ENCODE measurements at regions not wholly inside any gene's neighbourhood (a gene's known extent, or its start where the extent isn't known, plus 50 kb on each side); places are given as distances from the start of the nearest gene placed in this dataset.

- Histone ChIP-seq H3K4me2 (ENCODE audit: low read length) (no peak overlapping the region), H3K4me1 (ENCODE audit: control insufficient read depth, low read depth, low read length) (no peaks in the 10 kb centered on the region), H3K18ac (ENCODE audit: low read length) (no peak overlapping the region), H3K9ac (ENCODE audit: low read length) (no peak overlapping the region), H4K5ac (ENCODE audit: low read length) (no peak overlapping the region), H4K8ac (ENCODE audit: low read depth, low read length) (no peak overlapping the region), H3K23ac (ENCODE audit: low read length) (no peak overlapping the region), H3K4ac (ENCODE audit: low read depth, low read length) (no peak overlapping the region), H2BK15ac (replicated peaks; ENCODE audit: low read depth) (no peak overlapping the region), H2BK120ac (ENCODE audit: low read depth, low read length) (no peak overlapping the region), H3K79me2 (ENCODE audit: control insufficient read depth, insufficient read depth, low read length) (no peaks in the 10 kb centered on the region), H2BK5ac (ENCODE audit: low read length) (no peak overlapping the region), H3K56ac (ENCODE audit: low read length) (no peak overlapping the region), H3K4me3 (ENCODE audit: low read length) (no peak overlapping the region), H3K36me3 (ENCODE audit: control insufficient read depth, insufficient read depth, low read length) (no peaks in the 10 kb centered on the region), H3K27me3 (ENCODE audit: insufficient read depth, low read length, poor library complexity) (no peaks in the 10 kb centered on the region), H2AK5ac (ENCODE audit: low read length) (no peak overlapping the region), H3K27ac (ENCODE audit: low read depth, low read length) (no peak overlapping the region), H3K79me1 (ENCODE audit: low read length) (no peaks in the 10 kb centered on the region)
- WGBS (ENCODE audit: extremely low coverage, insufficient coverage, low lambda C conversion rate), result no CpG with 5 or more reads among the region's 3 CpGs
- no peak for DNase-seq
These were observed 243.7 kb downstream of the PIK3R1 start for GRCh38 chr5:68459093-68459809.

GRCh38 chr5:68459810-68460139 is 244.2 kb downstream of the PIK3R1 start:
- Histone ChIP-seq H3K79me1 (ENCODE audit: low read length) (no peaks in the 10 kb centered on the region), H3K4ac (ENCODE audit: low read depth, low read length) (no peak overlapping the region), H4K8ac (ENCODE audit: low read depth, low read length) (no peak overlapping the region), H3K56ac (ENCODE audit: low read length) (no peak overlapping the region), H4K5ac (ENCODE audit: low read length) (no peak overlapping the region), H3K23ac (ENCODE audit: low read length) (no peak overlapping the region), H3K36me3 (ENCODE audit: control insufficient read depth, insufficient read depth, low read length) (no peaks in the 10 kb centered on the region), H3K4me3 (ENCODE audit: low read length) (no peak overlapping the region), H3K4me1 (ENCODE audit: control insufficient read depth, low read depth, low read length) (no peaks in the 10 kb centered on the region), H3K4me2 (ENCODE audit: low read length) (no peak overlapping the region), H3K27ac (ENCODE audit: low read depth, low read length) (no peak overlapping the region), H3K18ac (ENCODE audit: low read length) (no peak overlapping the region), H2AK5ac (ENCODE audit: low read length) (no peak overlapping the region), H3K9ac (ENCODE audit: low read length) (no peak overlapping the region), H3K79me2 (ENCODE audit: control insufficient read depth, insufficient read depth, low read length) (no peaks in the 10 kb centered on the region), H2BK120ac (ENCODE audit: low read depth, low read length) (no peak overlapping the region), H2BK15ac (replicated peaks; ENCODE audit: low read depth) (no peak overlapping the region), H3K27me3 (ENCODE audit: insufficient read depth, low read length, poor library complexity) (no peaks in the 10 kb centered on the region), H2BK5ac (ENCODE audit: low read length) (no peak overlapping the region)
- WGBS (ENCODE audit: extremely low coverage, insufficient coverage, low lambda C conversion rate), result no CpG with 5 or more reads among the region's 3 CpGs
- no peak for DNase-seq

- Histone ChIP-seq H3K36me3 (ENCODE audit: control insufficient read depth, insufficient read depth, low read length) (no peaks in the 10 kb centered on the region), H3K79me1 (ENCODE audit: low read length) (no peaks in the 10 kb centered on the region), H3K79me2 (ENCODE audit: control insufficient read depth, insufficient read depth, low read length) (no peaks in the 10 kb centered on the region), H3K4ac (ENCODE audit: low read depth, low read length) (no peak overlapping the region), H3K18ac (ENCODE audit: low read length) (no peak overlapping the region), H4K5ac (ENCODE audit: low read length) (no peak overlapping the region), H3K4me2 (ENCODE audit: low read length) (no peak overlapping the region), H3K56ac (ENCODE audit: low read length) (no peak overlapping the region), H2AK5ac (ENCODE audit: low read length) (no peak overlapping the region), H2BK120ac (ENCODE audit: low read depth, low read length) (no peak overlapping the region), H3K27me3 (ENCODE audit: insufficient read depth, low read length, poor library complexity) (no peaks in the 10 kb centered on the region), H3K27ac (ENCODE audit: low read depth, low read length) (no peak overlapping the region), H4K8ac (ENCODE audit: low read depth, low read length) (no peak overlapping the region), H3K9ac (ENCODE audit: low read length) (no peak overlapping the region), H3K4me3 (ENCODE audit: low read length) (no peak overlapping the region), H2BK5ac (ENCODE audit: low read length) (no peak overlapping the region), H3K4me1 (ENCODE audit: control insufficient read depth, low read depth, low read length) (no peaks in the 10 kb centered on the region), H2BK15ac (replicated peaks; ENCODE audit: low read depth) (no peak overlapping the region), H3K23ac (ENCODE audit: low read length) (no peak overlapping the region)
- WGBS (ENCODE audit: extremely low coverage, insufficient coverage, low lambda C conversion rate), result no CpG with 5 or more reads among the region's 3 CpGs
- peak; percentile 65 for DNase-seq
These were observed 244.7 kb downstream of the PIK3R1 start for GRCh38 chr5:68460147-68460798.

- no peak overlapping the region for H4K8ac ChIP-seq (ENCODE audit: low read depth, low read length)
- H3K79me1 ChIP-seq (ENCODE audit: low read length), result no peaks in the 10 kb centered on the region
- WGBS (ENCODE audit: extremely low coverage, insufficient coverage, low lambda C conversion rate), result no CpG with 5 or more reads among the region's 3 CpGs
- H3K4me2 ChIP-seq (ENCODE audit: low read length), result no peak overlapping the region
- no peak overlapping the region for H3K4me3 ChIP-seq (ENCODE audit: low read length)
- no peak overlapping the region for H2BK5ac ChIP-seq (ENCODE audit: low read length)
- H2BK15ac ChIP-seq (replicated peaks; ENCODE audit: low read depth), result no peak overlapping the region
- no peak for DNase-seq
- H3K9ac ChIP-seq (ENCODE audit: low read length), result no peak overlapping the region
- H2AK5ac ChIP-seq (ENCODE audit: low read length), result no peak overlapping the region
- no peak overlapping the region for H4K5ac ChIP-seq (ENCODE audit: low read length)
- no peak overlapping the region for H3K4ac ChIP-seq (ENCODE audit: low read depth, low read length)
- H2BK120ac ChIP-seq (ENCODE audit: low read depth, low read length), result no peak overlapping the region
- no peaks in the 10 kb centered on the region for H3K79me2 ChIP-seq (ENCODE audit: control insufficient read depth, insufficient read depth, low read length)
- H3K23ac ChIP-seq (ENCODE audit: low read length), result no peak overlapping the region
- H3K36me3 ChIP-seq (ENCODE audit: control insufficient read depth, insufficient read depth, low read length), result no peaks in the 10 kb centered on the region
- no peak overlapping the region for H3K18ac ChIP-seq (ENCODE audit: low read length)
- no peaks in the 10 kb centered on the region for H3K27me3 ChIP-seq (ENCODE audit: insufficient read depth, low read length, poor library complexity)
- no peaks in the 10 kb centered on the region for H3K4me1 ChIP-seq (ENCODE audit: control insufficient read depth, low read depth, low read length)
- H3K56ac ChIP-seq (ENCODE audit: low read length), result no peak overlapping the region
- no peak overlapping the region for H3K27ac ChIP-seq (ENCODE audit: low read depth, low read length)
These were observed 248.1 kb downstream of the PIK3R1 start for GRCh38 chr5:68463606-68464005.

- Histone ChIP-seq H3K4me3 (ENCODE audit: low read length) (no peak overlapping the region), H2BK15ac (replicated peaks; ENCODE audit: low read depth) (no peak overlapping the region), H2AK5ac (ENCODE audit: low read length) (no peak overlapping the region), H3K23ac (ENCODE audit: low read length) (no peak overlapping the region), H3K27ac (ENCODE audit: low read depth, low read length) (no peak overlapping the region), H3K27me3 (ENCODE audit: insufficient read depth, low read length, poor library complexity) (no peaks in the 10 kb centered on the region), H3K79me1 (ENCODE audit: low read length) (no peaks in the 10 kb centered on the region), H3K36me3 (ENCODE audit: control insufficient read depth, insufficient read depth, low read length) (no peaks in the 10 kb centered on the region), H4K5ac (ENCODE audit: low read length) (no peak overlapping the region), H3K79me2 (ENCODE audit: control insufficient read depth, insufficient read depth, low read length) (no peaks in the 10 kb centered on the region), H2BK120ac (ENCODE audit: low read depth, low read length) (no peak overlapping the region), H3K4me1 (ENCODE audit: control insufficient read depth, low read depth, low read length) (no peaks in the 10 kb centered on the region), H3K56ac (ENCODE audit: low read length) (no peak overlapping the region), H4K8ac (ENCODE audit: low read depth, low read length) (no peak overlapping the region), H3K18ac (ENCODE audit: low read length) (no peak overlapping the region), H2BK5ac (ENCODE audit: low read length) (no peak overlapping the region), H3K4me2 (ENCODE audit: low read length) (no peak overlapping the region), H3K4ac (ENCODE audit: low read depth, low read length) (no peak overlapping the region), H3K9ac (ENCODE audit: low read length) (no peak overlapping the region)
- no CpG with 5 or more reads among the region's 4 CpGs for whole genome bisulfite sequencing (ENCODE audit: extremely low coverage, insufficient coverage, low lambda C conversion rate)
- no peak for DNase-seq
These were observed 248.9 kb downstream of the PIK3R1 start for GRCh38 chr5:68464424-68464823.

GRCh38 chr5:68465133-68465532 is 249.6 kb downstream of the PIK3R1 start:
- Histone ChIP-seq H2AK5ac (ENCODE audit: low read length) (no peak overlapping the region), H2BK15ac (replicated peaks; ENCODE audit: low read depth) (no peak overlapping the region), H2BK120ac (ENCODE audit: low read depth, low read length) (no peak overlapping the region), H3K23ac (ENCODE audit: low read length) (no peak overlapping the region), H3K27ac (ENCODE audit: low read depth, low read length) (no peak overlapping the region), H4K5ac (ENCODE audit: low read length) (no peak overlapping the region), H2BK5ac (ENCODE audit: low read length) (no peak overlapping the region), H3K79me1 (ENCODE audit: low read length) (no peaks in the 10 kb centered on the region), H3K4me1 (ENCODE audit: control insufficient read depth, low read depth, low read length) (no peaks in the 10 kb centered on the region), H3K9ac (ENCODE audit: low read length) (no peak overlapping the region), H3K36me3 (ENCODE audit: control insufficient read depth, insufficient read depth, low read length) (no peaks in the 10 kb centered on the region), H3K4me2 (ENCODE audit: low read length) (no peak overlapping the region), H3K27me3 (ENCODE audit: insufficient read depth, low read length, poor library complexity) (no peaks in the 10 kb centered on the region), H3K56ac (ENCODE audit: low read length) (no peak overlapping the region), H3K4me3 (ENCODE audit: low read length) (no peak overlapping the region), H3K18ac (ENCODE audit: low read length) (no peak overlapping the region), H3K79me2 (ENCODE audit: control insufficient read depth, insufficient read depth, low read length) (no peaks in the 10 kb centered on the region), H4K8ac (ENCODE audit: low read depth, low read length) (no peak overlapping the region), H3K4ac (ENCODE audit: low read depth, low read length) (no peak overlapping the region)
- WGBS (ENCODE audit: extremely low coverage, insufficient coverage, low lambda C conversion rate), result no CpG with 5 or more reads among the region's 3 CpGs
- DNase-seq, result no peak

Data from mesendoderm (in vitro differentiated cells).